ENCODE measurements at regions not wholly inside any gene's neighbourhood (a gene's known extent, or its start where the extent isn't known, plus 50 kb on each side); places are given as distances from the start of the nearest gene placed in this dataset.

DNA sequence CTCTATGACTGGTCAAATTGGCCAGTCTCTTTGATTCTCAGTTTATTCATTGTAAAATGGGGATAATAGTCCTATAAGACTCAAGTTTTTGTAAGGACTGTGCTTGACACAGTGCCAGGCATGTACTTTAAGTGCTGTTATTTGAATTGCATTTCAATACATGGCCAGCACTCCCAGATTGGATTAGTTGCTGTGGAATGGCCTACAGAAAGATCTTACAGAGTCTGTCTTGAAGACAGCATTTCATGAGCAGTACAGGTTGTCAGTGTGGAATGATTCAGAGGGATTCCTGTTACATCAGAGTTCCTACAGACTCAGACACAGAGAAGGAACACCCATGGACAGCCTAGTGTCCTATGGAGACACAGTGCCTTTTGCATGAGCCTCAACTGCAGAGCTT lies 238.1 kb upstream of the BMPER start:
- TF ChIP-seq, protein P1, sequence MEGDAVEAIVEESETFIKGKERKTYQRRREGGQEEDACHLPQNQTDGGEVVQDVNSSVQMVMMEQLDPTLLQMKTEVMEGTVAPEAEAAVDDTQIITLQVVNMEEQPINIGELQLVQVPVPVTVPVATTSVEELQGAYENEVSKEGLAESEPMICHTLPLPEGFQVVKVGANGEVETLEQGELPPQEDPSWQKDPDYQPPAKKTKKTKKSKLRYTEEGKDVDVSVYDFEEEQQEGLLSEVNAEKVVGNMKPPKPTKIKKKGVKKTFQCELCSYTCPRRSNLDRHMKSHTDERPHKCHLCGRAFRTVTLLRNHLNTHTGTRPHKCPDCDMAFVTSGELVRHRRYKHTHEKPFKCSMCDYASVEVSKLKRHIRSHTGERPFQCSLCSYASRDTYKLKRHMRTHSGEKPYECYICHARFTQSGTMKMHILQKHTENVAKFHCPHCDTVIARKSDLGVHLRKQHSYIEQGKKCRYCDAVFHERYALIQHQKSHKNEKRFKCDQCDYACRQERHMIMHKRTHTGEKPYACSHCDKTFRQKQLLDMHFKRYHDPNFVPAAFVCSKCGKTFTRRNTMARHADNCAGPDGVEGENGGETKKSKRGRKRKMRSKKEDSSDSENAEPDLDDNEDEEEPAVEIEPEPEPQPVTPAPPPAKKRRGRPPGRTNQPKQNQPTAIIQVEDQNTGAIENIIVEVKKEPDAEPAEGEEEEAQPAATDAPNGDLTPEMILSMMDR (IDR thresholded peaks at IDR 0.05), result no peak
- TF ChIP-seq EZH2 (IDR thresholded peaks at IDR 0.05; ENCODE audit: borderline replicate concordance, insufficient read depth, low read depth, low read length, poor library complexity, severe bottlenecking), result no peak
